NCI-H146 (cell line): ENCODE measurements at regions not wholly inside any gene's neighbourhood (a gene's known extent, or its start where the extent isn't known, plus 50 kb on each side); places are given as distances from the start of the nearest gene placed in this dataset.
A peak's percentile ranks its signal among the peaks of the same experiment; 100 is the strongest.

ENCODE experiments used
- DNase-seq: peaks from one replicate; lab custom pipeline; 2025; lab: John Stamatoyannopoulos, UW

- DNase-seq, result no peak
Measured at GRCh38 chr12:24723759-24724158, 225.1 kb downstream of the BCAT1 start.

DNA sequence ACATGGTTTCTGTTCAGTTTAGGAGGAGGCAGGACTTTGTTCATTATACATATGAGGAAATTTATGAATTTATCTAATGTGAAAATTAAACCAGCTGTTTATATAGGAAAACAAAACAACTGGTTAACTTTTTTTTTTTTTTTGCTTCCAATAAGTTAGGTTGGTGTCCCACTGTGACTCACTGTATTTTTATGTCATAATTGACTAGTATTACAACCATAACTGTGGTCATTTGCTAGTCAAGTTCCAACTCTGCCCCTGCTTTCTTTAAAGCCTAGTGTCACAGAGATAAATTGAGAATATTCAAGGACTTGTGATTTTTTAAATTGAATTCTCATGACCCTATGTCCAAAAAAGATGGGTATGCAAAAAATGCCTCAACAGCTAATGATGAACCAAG, 227.7 kb downstream of the BCAT1 start:
- no peak for DNase-seq

DNA sequence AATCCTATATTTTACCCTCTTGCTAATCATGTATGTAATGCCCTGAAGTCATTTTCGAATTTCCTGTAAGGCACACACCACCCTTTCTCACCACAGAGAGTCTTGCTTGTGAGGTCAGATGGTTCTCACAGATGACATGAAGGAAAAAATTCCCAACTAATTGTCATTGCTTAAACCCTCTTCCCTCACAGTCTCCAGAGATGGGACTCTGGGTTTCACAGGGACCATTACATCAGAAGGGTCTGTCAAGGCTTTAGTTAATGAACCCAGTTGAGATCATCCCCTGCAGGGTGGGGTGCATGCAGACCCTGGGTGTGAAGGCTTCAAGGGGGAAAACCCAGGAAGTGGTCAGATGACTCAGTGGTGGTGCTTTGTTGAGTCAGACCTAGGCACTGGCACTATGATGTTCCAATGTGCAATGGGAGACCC, 229.6 kb downstream of the BCAT1 start:
- DNase-seq, result no peak

GRCh38 chr12:24718617-24719016, 230.3 kb downstream of the BCAT1 start:
- no peak for DNase-seq

DNA sequence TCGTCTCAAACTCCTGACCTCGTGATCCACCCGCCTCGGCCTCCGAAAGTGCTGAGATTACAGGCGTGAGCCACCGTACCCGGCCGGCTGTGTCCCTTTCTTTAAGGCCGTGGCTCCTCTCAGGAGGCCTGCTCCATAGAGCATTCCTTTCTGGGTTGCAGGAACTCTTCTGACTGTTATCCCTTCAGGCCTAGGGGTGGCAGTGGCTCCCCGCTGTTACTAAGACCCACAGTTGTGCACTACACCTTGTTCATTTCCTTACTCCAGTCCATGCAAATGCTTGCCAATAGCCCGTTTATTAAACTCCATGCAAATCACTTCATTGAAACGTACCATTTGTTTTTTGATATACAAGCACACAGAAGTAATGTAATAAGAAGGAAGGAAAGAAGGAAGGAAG, 234.7 kb downstream of the BCAT1 start:
- no peak for DNase-seq

DNA sequence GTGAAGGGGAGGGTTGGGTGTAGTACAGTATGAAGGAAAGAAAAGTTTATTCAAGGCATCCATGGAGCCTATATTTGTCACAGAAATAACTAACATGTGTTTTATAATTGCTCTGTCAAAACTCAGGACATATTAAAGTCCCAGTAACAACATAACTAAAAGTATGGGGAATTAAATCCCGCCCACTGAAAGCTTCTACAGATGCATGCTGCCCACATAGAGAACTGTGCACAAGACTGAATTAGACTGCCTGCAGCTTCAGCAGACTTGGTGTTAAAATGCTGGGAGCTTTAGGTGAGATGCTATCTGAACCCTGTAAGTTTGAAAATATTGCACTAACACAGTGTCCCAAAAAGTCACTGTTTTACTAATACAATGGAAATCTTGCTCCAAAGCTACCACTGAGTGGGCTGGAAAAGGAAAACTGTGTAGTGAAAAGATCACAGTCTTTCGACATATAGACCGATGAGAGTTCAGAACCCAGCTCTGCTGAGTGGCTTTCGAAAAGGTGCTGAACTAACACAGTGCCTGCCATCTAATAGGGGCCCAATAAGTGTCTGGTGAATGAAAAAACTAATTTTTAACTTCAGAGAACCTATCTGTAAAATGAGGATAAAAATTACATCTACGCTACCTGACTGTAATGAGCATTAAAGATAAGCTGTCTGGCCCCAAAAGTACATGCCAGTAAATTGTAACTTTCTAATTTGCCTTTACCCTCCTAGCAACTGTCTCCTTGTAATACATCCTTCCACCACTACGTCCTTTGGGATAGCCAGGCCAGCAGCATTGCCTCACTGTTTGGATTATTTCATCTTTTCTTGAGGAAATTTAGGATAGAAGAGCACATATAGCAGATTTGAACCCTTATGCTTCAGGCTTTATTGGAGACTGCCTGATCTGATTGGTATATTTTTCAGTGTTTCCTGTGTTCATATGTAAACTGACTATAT, 237.6 kb downstream of the BCAT1 start:
- no peak for DNase-seq

- no peak for DNase-seq
Measured at GRCh38 chr12:24709216-24709615, 239.7 kb downstream of the BCAT1 start.

DNA sequence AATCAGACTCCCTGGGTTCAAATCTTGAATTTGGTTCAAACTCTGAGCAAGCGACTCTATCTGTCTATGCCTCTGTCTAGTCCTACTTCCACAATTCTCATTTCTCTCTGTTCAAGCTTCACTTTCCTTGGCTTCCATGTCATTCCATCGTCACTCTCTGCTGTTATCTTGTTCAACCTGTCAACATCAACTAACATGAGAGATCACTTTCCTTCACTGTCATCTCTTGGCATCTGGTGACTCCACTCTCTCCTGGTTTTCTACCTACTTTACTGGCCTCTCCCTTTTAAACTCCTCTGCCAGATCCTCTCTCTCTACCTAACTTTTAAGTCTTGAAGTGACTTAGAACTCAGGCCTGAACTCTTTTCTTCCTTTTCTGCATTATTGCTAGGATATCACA, 240.2 kb downstream of the BCAT1 start:
- no peak for DNase-seq

DNA sequence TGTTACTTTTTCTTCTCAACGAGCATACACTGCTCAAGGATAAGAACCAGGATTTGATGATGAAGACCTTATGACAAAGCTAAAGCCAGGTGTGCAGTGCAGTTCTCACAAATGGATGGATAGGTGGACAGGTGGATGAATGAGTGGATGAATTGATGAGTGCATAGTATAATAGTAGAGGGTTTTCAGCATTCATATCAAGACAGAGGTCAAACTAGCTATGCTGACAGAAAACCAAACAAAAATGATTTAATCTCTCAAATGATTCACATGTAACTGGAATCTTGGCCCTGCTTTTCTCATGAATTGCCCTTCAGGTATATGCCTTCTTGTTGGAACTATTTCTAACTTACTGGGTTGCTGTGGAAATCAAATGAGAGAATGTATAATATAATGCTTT, 240.9 kb downstream of the BCAT1 start:
- DNase-seq, result no peak

- DNase-seq, result no peak
Measured at GRCh38 chr12:24707334-24707733, 241.6 kb downstream of the BCAT1 start.

GRCh38 chr12:24705741-24706358, 243.1 kb downstream of the BCAT1 start:
- DNase-seq, result no peak

DNA sequence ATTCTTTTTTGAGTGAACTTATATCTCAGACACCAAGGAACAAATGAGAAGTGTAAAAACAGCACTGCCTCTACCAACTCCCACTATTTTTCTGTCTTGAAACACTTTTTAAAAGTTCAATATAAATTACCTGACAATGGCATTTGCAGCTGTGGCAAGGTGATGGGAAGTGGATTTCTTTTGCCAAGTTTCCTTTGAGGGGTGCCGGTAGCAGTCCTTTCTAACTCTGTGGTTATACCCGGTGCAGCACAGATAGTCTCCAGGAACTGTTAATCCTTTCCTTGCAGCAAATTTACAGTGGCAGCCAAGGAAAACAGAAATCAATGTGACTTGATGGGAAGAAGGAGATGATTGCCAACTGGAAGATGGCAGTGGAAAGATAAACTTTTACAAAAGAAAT, 243.7 kb downstream of the BCAT1 start:
- no peak for DNase-seq

DNA sequence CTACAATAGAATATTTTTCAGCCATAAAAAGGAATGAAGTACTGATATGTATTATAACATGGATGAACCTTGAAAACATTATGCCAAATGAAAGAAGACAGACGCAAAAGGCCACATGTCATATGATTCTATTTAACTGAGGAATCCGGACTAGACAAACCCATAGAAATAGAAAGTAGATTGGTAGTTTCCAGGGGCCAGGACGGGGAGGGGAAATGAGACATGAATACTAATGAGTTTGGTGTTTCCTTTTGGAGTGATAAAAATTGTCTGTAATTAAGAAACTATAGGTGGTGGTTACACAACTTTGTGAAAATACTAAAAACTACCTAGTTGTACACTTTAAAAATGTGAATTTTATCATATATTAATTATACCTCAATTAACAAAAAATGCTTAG, 247.6 kb downstream of the BCAT1 start:
- DNase-seq, result no peak

DNA sequence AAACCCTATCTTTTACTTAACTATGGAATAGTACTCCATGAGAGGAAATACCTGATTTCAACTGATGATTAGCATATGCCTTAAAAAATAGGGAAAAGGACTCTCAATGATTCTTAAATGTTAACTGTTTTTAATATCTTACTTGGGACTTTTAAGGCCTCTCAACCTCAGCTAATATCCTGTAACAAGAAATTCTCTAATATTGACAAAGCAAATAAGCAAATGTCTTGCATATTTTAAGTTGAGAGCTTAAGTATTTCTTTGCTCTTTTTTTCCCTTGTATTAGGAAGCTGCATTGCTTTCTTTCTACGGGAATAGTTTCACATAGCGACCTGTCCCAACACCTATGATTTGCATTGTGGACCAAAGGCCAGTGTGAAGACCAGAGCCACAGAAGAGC, 249.9 kb downstream of the BCAT1 start:
- DNase-seq, result no peak

GRCh38 chr12:24697769-24698168, 251.1 kb downstream of the BCAT1 start:
- no peak for DNase-seq

- no peak for DNase-seq
Measured at GRCh38 chr12:24697295-24697694, 251.6 kb downstream of the BCAT1 start.

GRCh38 chr12:24696800-24697199, 252.1 kb downstream of the BCAT1 start:
- no peak for DNase-seq

- no peak for DNase-seq
Measured at GRCh38 chr12:24695657-24696329, 253.1 kb downstream of the BCAT1 start.

DNA sequence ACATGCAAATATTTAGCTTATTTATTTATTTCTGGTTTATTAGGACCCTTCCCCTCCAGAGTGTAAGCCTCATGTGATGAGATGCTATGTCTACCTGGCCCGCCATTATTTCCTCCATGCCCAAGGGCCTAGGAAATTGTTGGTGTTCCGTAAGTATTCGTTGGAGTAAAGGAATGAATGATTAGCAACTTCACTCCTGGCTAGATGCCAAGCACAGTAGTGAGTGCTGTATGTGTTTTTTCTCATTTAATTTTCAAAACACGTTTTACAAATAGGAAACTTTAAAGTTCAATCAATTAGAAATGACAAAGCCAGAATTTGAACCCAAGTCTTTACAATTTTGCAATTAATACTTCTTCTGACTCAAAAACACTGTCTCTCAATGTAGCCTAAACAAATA, 253.8 kb downstream of the BCAT1 start:
- DNase-seq, result no peak

DNA sequence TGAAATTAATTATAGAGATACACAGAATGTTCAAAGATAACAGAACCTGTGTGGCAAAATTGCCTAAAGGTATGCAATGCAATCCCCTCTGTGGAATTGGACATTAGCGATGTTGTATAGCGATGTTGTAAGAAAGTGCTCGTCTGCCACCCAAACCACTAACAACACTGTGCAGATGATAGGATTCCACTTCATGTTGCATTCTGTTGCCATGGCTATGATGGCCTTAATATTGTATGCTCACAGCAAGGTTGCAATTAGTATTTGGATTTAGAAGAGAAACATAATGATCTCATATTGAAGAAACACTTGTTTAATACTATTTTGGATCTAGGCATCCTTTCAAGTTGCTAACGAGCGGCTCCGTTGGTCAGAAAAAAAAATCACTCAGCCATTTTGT, 260.3 kb downstream of the BCAT1 start:
- DNase-seq, result no peak

- peak; percentile 1 for DNase-seq
Measured at GRCh38 chr12:24681570-24681969, 267.3 kb downstream of the BCAT1 start.

DNA sequence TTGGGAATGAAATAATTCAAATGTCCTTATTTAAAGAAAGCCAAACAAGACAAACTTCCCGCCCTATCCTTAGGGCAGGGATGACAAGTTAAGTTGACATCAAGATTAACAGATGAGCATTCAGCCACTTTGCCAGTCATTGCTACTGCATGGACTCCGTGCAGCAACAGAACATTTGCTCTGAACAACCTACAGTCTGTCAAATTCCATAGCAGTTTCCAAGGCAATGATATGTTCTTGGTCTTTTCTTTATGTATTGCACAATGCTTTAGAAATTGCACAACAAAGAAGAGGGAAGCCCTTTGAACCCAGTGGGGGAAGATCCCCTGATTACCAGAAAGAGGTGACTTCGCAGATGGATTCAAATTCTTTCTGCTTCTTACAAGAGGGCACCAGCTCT, 269.8 kb downstream of the BCAT1 start:
- no peak for DNase-seq

- DNase-seq, result no peak
Measured at GRCh38 chr12:24678436-24678835, 270.5 kb downstream of the BCAT1 start.
